Peyer's patch (tissue), 4 donors: ENCODE measurements at regions not wholly inside any gene's neighbourhood (a gene's known extent, or its start where the extent isn't known, plus 50 kb on each side); places are given as distances from the start of the nearest gene placed in this dataset.

Experiments used
- DNase-seq, 3 donors: peaks; one replicate each; pipeline ENCODE4 v3.0.0-alpha.2; 2017 to 2019
- H3K27ac ChIP-seq, 4 donors: fragments of 200-600 bp; sonication (generic); one replicate each; pipeline ENCODE4 v1.5.1; 2016 to 2019
- H3K27me3 ChIP-seq, 2 donors: fragments of 200-600 bp; sonication (generic); one replicate each; pipeline ENCODE4 v1.5.1; 2019
- H3K36me3 ChIP-seq, 3 donors: fragments of 200-600 bp; sonication (generic); one replicate each; pipeline ENCODE4 v1.5.1; 2016 to 2019
- H3K4me1 ChIP-seq, 4 donors: fragments of 200-600 bp; sonication (generic); one replicate each; pipeline ENCODE4 v1.5.1; 2016 to 2019
- H3K4me3 ChIP-seq, 4 donors: fragments of 200-600 bp; sonication (generic); 1 replicate in 3 of 4; 2 replicates in 1 of 4; pipeline ENCODE4 v1.5.1; 2016 to 2019; ENCODE audit warnings: mild to moderate bottlenecking in 1 of 4
- H3K9me3 ChIP-seq, 4 donors: fragments of 200-600 bp; sonication (generic); one replicate each; pipeline ENCODE4 v1.5.1; 2016 to 2019; ENCODE audit warnings: mild to moderate bottlenecking in 1 of 4
- CTCF ChIP-seq, 6 experiments: fragments of 450-650 bp in 4 of 6; fragments of 200-600 bp in 2 of 6; sonication (generic) in 1 of 6; IDR thresholded peaks; one replicate each; pipeline ENCODE4 v1.5.1; 2017 to 2019; ENCODE audit warnings: antibody characterized with exemption in 6 of 6, mild to moderate bottlenecking in 3 of 6, moderate library complexity in 1 of 6
- POLR2A ChIP-seq, 2 donors: fragments of 450-650 bp; IDR thresholded peaks; one replicate each; pipeline ENCODE4 v1.5.1; 2017; ENCODE audit warnings: antibody characterized with exemption in 2 of 2, mild to moderate bottlenecking in 2 of 2, moderate library complexity in 2 of 2

- no peak overlapping the region for H3K27ac ChIP-seq
- no peak overlapping the region for H3K4me3 ChIP-seq
- TF ChIP-seq CTCF (IDR thresholded peaks at IDR 0.05) (no peak), POLR2A (IDR thresholded peaks at IDR 0.05) (no peak)
- no peaks in the 10 kb centered on the region for H3K4me1 ChIP-seq
- no peaks in the 10 kb centered on the region for H3K27me3 ChIP-seq
- no peak for DNase-seq
- no peaks in the 10 kb centered on the region for H3K9me3 ChIP-seq
- no peaks in the 10 kb centered on the region for H3K36me3 ChIP-seq
Observed at GRCh38 chr2:16042201-16042700, 101.9 kb downstream of the MYCN start.

- DNase-seq, result no peak
- TF ChIP-seq CTCF (IDR thresholded peaks at IDR 0.05) (no peak), POLR2A (IDR thresholded peaks at IDR 0.05) (no peak)
- no peaks in the 10 kb centered on the region for H3K4me1 ChIP-seq
Observed at GRCh38 chr2:16040271-16041010, 100.1 kb downstream of the MYCN start.

DNA sequence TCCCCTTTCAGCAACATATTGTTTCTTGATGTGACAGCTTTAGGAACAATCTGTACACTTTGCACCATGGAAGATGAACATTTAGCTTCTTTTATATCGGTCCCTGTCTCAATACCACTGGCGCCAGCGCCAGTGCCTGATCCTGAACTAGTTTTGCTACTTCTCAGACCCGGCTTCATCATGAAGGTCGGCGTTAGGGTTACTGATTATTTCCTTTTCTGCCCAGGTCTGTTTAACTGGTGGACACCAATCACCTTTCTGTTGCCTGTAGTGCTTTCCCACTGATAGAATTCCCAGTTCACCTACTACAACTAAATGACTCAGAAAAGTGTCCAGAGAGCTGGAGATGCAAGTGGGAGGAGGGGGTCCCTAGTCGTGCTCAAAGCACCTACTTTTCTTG is 99.5 kb downstream of the MYCN start:
- H3K9me3 ChIP-seq, result no peaks in the 10 kb centered on the region
- H3K4me3 ChIP-seq, result no peak overlapping the region
- no peaks in the 10 kb centered on the region for H3K27me3 ChIP-seq

More at GRCh38 chr2:16040271-16041010, 100.1 kb downstream of the MYCN start:
- H3K4me3 ChIP-seq, result no peak overlapping the region
- no peak overlapping the region for H3K27ac ChIP-seq
- H3K36me3 ChIP-seq, result no peaks in the 10 kb centered on the region
- H3K9me3 ChIP-seq, result no peaks in the 10 kb centered on the region
- no peaks in the 10 kb centered on the region for H3K27me3 ChIP-seq

DNA sequence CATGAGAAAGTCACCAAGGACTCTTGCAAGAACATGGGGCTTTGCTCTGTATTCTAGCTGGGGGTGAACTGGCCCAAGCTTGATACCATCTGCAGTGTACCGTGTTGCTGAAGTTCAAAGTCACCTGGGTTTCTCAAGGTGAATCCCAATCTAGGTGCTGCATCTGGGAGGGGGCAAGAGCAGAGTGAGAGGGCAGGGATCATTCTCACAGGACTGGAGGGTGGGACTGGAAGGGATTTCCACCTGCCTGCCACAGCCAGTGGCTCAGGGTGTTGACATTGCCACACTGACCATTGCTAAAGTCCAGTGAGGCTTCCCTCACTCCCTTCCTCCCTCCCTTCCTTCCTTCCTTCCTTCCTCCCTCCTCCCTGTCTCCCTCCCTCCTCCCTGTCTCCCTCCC is 98.7 kb downstream of the MYCN start:
- H3K9me3 ChIP-seq, result no peaks in the 10 kb centered on the region
- H3K27me3 ChIP-seq, result no peaks in the 10 kb centered on the region
- H3K36me3 ChIP-seq, result no peaks in the 10 kb centered on the region
- H3K4me1 ChIP-seq, result no peaks in the 10 kb centered on the region
- TF ChIP-seq CTCF (IDR thresholded peaks at IDR 0.05) (no peak), POLR2A (IDR thresholded peaks at IDR 0.05) (no peak)
- no peak overlapping the region for H3K4me3 ChIP-seq
- DNase-seq, result no peak
- no peak overlapping the region for H3K27ac ChIP-seq

More for the DNA sequence above, 99.5 kb downstream of the MYCN start:
- H3K36me3 ChIP-seq, result no peaks in the 10 kb centered on the region
- no peak overlapping the region for H3K27ac ChIP-seq
- DNase-seq, result no peak
- TF ChIP-seq CTCF (IDR thresholded peaks at IDR 0.05) (no peak), POLR2A (IDR thresholded peaks at IDR 0.05) (no peak)
- H3K4me1 ChIP-seq, result no peaks in the 10 kb centered on the region

DNA sequence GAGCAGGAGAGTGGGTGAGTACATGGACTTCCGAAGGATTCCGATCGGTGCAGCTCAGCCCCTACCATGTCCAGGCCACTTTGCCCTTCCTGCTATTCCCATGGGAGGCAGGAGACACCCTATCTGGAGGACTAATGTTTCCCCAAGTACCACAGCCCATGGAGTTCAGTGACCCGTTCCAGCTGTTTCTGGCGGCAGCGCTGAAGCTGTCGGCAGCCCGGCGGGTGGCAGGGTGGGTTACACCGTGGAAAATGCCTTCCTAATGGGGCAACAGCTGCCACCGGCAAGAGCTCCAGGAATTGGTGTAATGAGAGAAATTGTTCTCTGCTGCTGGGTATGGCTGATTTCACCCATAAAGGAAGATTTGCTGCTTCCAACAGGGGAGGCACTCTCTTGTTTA is 98.3 kb downstream of the MYCN start:
- H3K4me1 ChIP-seq, result no peaks in the 10 kb centered on the region
- no peaks in the 10 kb centered on the region for H3K27me3 ChIP-seq
- DNase-seq, result no peak
- no peak overlapping the region for H3K27ac ChIP-seq
- H3K4me3 ChIP-seq, result no peak overlapping the region
- no peak for TF ChIP-seq CTCF (IDR thresholded peaks at IDR 0.05)
- TF ChIP-seq POLR2A (IDR thresholded peaks at IDR 0.05), result no peak
- H3K9me3 ChIP-seq, result no peaks in the 10 kb centered on the region
- H3K36me3 ChIP-seq, result no peaks in the 10 kb centered on the region
